Adrenal gland (tissue), 5 donors: ENCODE measurements at regions not wholly inside any gene's neighbourhood (a gene's known extent, or its start where the extent isn't known, plus 50 kb on each side); places are given as distances from the start of the nearest gene placed in this dataset.

Source experiments
- POLR2A ChIP-seq, 2 donors: fragments of 450-650 bp; IDR thresholded peaks; one replicate each; pipeline ENCODE4 v1.6.1; 2017; ENCODE audit warnings: antibody characterized with exemption in 2 of 2, mild to moderate bottlenecking in 2 of 2, moderate library complexity in 1 of 2
- TF ChIP-seq, protein P1 (sequence below), 6 experiments: fragments of 450-650 bp in 4 of 6; fragments of 200-600 bp in 2 of 6; sonication (generic) in 1 of 6; IDR thresholded peaks; 1 replicate in 5 of 6; 2 replicates in 1 of 6; pipeline versions ENCODE4 v1.5.1 to v1.8.0; 2016 to 2021; ENCODE audit warnings: antibody characterized with exemption in 6 of 6, mild to moderate bottlenecking in 2 of 6, moderate library complexity in 1 of 6
- donor health status: DM: no; HTN: no; CAD: no.

DNA sequence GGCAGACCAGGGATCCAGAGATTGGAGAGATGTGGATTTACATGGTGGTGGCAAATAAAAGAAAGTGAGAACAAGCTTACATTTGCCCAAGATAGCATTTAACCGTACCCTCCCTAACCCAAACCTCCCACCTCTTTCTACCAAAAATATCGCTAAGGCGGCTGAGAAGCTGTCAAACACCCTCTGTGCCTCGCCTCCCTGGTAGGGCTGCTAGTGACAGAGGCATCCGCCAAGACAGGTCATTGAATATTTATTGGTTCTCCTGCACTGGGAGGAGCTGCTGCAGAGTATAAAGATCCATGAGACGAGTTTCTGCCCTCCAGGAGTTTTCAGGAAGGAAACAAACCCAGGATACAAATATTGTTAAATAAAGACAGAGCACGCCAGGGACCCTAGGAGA, 107.3 kb upstream of the TMC3 start:
- TF ChIP-seq, protein P1, sequence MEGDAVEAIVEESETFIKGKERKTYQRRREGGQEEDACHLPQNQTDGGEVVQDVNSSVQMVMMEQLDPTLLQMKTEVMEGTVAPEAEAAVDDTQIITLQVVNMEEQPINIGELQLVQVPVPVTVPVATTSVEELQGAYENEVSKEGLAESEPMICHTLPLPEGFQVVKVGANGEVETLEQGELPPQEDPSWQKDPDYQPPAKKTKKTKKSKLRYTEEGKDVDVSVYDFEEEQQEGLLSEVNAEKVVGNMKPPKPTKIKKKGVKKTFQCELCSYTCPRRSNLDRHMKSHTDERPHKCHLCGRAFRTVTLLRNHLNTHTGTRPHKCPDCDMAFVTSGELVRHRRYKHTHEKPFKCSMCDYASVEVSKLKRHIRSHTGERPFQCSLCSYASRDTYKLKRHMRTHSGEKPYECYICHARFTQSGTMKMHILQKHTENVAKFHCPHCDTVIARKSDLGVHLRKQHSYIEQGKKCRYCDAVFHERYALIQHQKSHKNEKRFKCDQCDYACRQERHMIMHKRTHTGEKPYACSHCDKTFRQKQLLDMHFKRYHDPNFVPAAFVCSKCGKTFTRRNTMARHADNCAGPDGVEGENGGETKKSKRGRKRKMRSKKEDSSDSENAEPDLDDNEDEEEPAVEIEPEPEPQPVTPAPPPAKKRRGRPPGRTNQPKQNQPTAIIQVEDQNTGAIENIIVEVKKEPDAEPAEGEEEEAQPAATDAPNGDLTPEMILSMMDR (IDR thresholded peaks at IDR 0.05) = no peak
- TF ChIP-seq POLR2A (IDR thresholded peaks at IDR 0.05) = no peak
